ENCODE measurements at regions not wholly inside any gene's neighbourhood (a gene's known extent, or its start where the extent isn't known, plus 50 kb on each side); places are given as distances from the start of the nearest gene placed in this dataset.

GRCh38 chr14:99062216-99062615 is 209.8 kb downstream of the BCL11B start:
- DNase-seq (ENCODE audit: low spot score) (no peak), ATAC-seq (no peak)
- intact Hi-C loops (cut with DNase I) = no loop called here

GRCh38 chr14:99062772-99063418 is 209.1 kb downstream of the BCL11B start:
- no peak for ATAC-seq
- intact Hi-C loops (cut with DNase I) = no loop called here

GRCh38 chr14:99063620-99064225 is 208.3 kb downstream of the BCL11B start:
- intact Hi-C loops (cut with DNase I) = no loop called here
- ATAC-seq (no peak), DNase-seq (ENCODE audit: low spot score) (no peak)

More at GRCh38 chr14:99062772-99063418, 209.1 kb downstream of the BCL11B start:
- DNase-seq (ENCODE audit: low spot score) = no peak

- ATAC-seq = no peak
- DNase-seq (ENCODE audit: low spot score) = no peak
- intact Hi-C loops (cut with DNase I) = no loop called here
Measured at GRCh38 chr14:99064262-99064954, 207.6 kb downstream of the BCL11B start.

- intact Hi-C loops (cut with DNase I) = no loop called here
- DNase-seq (ENCODE audit: low spot score) = no peak
- ATAC-seq = no peak
Measured at GRCh38 chr14:99065551-99065950, 206.4 kb downstream of the BCL11B start.

GRCh38 chr14:99066378-99066777 is 205.6 kb downstream of the BCL11B start:
- intact Hi-C loops (cut with DNase I) = no loop called here
- DNase-seq (ENCODE audit: low spot score) (no peak), ATAC-seq (no peak)

GRCh38 chr14:99067141-99067920 is 204.7 kb downstream of the BCL11B start:
- intact Hi-C loops (cut with DNase I) = no loop called here
- DNase-seq (ENCODE audit: low spot score) = no peak
- no peak for ATAC-seq

GRCh38 chr14:99067927-99068326 is 204.1 kb downstream of the BCL11B start:
- DNase-seq (ENCODE audit: low spot score) (no peak), ATAC-seq (no peak)
- intact Hi-C loops (cut with DNase I) = no loop called here

- no peak for DNase-seq (ENCODE audit: low spot score)
- intact Hi-C loops (cut with DNase I) = no loop called here
- ATAC-seq = no peak
Measured at GRCh38 chr14:99069946-99070345, 202.1 kb downstream of the BCL11B start.

- intact Hi-C loops (cut with DNase I) = no loop called here
- DNase-seq (ENCODE audit: low spot score) = no peak
- ATAC-seq = no peak
Measured at GRCh38 chr14:99072433-99072832, 199.6 kb downstream of the BCL11B start.

GRCh38 chr14:99072956-99073355 is 199.0 kb downstream of the BCL11B start:
- intact Hi-C loops (cut with DNase I) = no loop called here
- ATAC-seq (no peak), DNase-seq (ENCODE audit: low spot score) (no peak)

GRCh38 chr14:99073431-99073830 is 198.6 kb downstream of the BCL11B start:
- no peak for DNase-seq (ENCODE audit: low spot score)
- intact Hi-C loops (cut with DNase I) = no loop called here
- ATAC-seq = no peak

GRCh38 chr14:99075061-99075460 is 196.9 kb downstream of the BCL11B start:
- intact Hi-C loops (cut with DNase I) = no loop called here
- no peak for ATAC-seq
- no peak for DNase-seq (ENCODE audit: low spot score)

- DNase-seq (ENCODE audit: low spot score) (no peak), ATAC-seq (no peak)
- intact Hi-C loops (cut with DNase I) = no loop called here
Measured at GRCh38 chr14:99075771-99076375, 196.1 kb downstream of the BCL11B start.

GRCh38 chr14:99077076-99077843 is 194.7 kb downstream of the BCL11B start:
- ATAC-seq (no peak), DNase-seq (ENCODE audit: low spot score) (no peak)
- intact Hi-C loops (cut with DNase I) = no loop called here

GRCh38 chr14:99077844-99078236 is 194.2 kb downstream of the BCL11B start:
- ATAC-seq (no peak), DNase-seq (ENCODE audit: low spot score) (no peak)
- intact Hi-C loops (cut with DNase I) = no loop called here

- intact Hi-C loops (cut with DNase I) = no loop called here
- DNase-seq (ENCODE audit: low spot score) = no peak
- ATAC-seq = no peak
Measured at GRCh38 chr14:99078426-99078825, 193.6 kb downstream of the BCL11B start.

- intact Hi-C loops (cut with DNase I) = no loop called here
Measured at GRCh38 chr14:99079061-99079727, 192.8 kb downstream of the BCL11B start.

More at GRCh38 chr14:99079061-99079727, 192.8 kb downstream of the BCL11B start:
- DNase-seq (ENCODE audit: low spot score) (no peak), ATAC-seq (no peak)
